ENCODE measurements at regions not wholly inside any gene's neighbourhood (a gene's known extent, or its start where the extent isn't known, plus 50 kb on each side); places are given as distances from the start of the nearest gene placed in this dataset.

DNA sequence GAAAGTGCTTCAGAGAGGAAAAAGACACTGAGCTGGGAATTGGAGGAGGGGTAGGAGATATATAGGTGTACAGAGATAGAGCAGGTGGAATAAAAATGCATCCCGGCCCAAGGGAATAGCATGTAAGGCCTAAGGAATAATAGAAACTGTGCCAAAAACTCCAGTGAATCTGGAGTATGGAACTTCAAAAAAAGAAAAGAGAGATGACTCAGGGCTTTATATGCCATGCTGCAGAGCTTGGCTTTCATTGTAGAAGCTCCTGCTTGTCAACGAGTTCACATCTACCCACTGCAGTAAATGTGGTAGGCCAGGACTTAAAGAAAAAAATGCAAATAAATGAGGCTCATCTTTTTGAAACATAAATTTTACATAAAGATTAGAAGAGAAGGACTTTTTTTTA, 131.8 kb downstream of the MREG start:
- no peak overlapping the region for H3K27ac ChIP-seq
- TF ChIP-seq, protein P1, sequence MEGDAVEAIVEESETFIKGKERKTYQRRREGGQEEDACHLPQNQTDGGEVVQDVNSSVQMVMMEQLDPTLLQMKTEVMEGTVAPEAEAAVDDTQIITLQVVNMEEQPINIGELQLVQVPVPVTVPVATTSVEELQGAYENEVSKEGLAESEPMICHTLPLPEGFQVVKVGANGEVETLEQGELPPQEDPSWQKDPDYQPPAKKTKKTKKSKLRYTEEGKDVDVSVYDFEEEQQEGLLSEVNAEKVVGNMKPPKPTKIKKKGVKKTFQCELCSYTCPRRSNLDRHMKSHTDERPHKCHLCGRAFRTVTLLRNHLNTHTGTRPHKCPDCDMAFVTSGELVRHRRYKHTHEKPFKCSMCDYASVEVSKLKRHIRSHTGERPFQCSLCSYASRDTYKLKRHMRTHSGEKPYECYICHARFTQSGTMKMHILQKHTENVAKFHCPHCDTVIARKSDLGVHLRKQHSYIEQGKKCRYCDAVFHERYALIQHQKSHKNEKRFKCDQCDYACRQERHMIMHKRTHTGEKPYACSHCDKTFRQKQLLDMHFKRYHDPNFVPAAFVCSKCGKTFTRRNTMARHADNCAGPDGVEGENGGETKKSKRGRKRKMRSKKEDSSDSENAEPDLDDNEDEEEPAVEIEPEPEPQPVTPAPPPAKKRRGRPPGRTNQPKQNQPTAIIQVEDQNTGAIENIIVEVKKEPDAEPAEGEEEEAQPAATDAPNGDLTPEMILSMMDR (conservative IDR thresholded peaks at IDR 0.05) = no peak

DNA sequence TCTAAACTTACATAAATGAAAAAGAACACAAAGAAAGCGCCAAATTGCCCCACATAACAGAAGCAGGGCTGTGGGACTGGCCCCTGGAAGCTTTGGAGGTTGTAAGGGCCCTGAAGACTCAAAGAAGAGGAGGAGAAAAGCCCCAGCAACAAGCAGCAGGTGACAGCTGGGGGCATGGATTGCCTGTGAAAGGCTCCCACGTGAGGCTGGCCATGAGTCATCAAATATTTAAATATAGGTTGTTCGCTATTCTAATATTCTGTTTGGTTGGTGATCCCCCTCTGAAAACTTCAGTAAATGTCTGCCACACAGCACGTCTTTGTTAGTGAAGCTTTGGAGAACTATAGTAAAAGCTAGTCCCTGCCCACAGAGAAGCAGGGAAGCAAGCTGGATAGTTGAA, 132.4 kb downstream of the MREG start:
- TF ChIP-seq, protein P1 (conservative IDR thresholded peaks at IDR 0.05) = no peak
- H3K27ac ChIP-seq = no peak overlapping the region

DNA sequence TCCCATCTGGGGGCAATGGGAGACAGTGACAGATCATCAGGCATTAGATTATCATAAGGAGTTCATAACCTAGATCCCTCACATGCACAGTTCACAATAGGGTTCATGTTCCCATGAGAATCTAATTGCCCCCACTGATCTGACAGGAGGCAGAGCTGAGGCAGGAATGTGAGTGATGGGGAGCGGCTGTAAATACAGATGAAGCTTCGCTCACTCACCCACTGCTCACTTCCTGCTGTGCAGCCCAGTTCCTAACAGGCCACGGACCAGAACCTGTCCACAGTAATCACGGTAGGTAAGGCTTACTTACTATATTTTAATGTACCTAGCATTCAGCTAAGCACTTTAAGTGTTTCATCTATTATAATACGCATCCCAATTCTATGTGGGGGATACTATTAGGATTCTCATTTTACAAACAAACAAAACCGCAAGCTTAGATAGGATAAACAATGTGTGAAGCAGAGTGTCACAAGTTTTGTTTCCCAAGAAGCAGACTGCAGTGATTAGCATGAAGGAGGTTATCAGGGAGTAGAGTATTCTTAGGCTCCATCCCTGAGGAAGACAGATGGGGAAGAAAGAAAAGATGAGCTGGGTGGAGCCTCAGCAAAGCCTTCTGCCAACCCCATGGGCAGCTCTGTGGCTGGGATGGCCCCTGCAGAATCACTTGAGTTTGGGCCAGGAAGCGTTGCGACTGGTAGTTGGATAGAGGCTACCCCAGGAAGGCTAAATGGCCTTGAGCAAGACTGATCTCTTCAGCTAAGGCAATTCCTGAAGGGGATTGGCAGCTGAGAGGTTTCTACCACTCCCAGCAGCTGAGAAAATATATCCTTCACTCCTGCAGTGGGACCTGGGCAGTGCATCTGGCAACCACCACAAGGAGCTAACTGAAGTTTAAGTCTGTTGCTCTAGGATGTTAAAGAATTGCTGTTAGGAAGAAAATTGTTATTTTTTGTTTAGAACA, 133.1 kb downstream of the MREG start:
- H3K27ac ChIP-seq = no peak overlapping the region
- TF ChIP-seq, protein P1 (conservative IDR thresholded peaks at IDR 0.05) = no peak

DNA sequence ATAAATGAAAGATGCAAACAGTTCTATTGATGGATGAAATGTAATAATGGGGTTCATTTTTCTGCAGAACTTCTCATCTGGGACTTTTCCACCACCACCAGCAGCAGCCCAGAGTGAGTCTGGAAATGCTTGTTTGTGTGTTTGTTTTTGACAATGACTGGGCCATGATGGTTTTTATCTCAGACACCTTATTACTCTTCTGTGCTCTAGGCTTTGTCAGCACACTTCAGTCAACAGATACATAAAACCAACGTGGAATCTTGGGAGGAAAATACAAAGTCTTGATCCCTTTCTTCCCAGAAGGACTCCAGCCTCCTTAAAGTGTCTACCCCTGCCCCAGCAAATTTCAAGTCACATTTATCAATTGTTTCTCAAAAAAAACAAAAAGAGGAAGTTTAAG, 134.0 kb downstream of the MREG start:
- no peak overlapping the region for H3K27ac ChIP-seq
- TF ChIP-seq, protein P1 (conservative IDR thresholded peaks at IDR 0.05) = no peak

GRCh38 chr2:215878476-215879063, 134.8 kb downstream of the MREG start:
- TF ChIP-seq, protein P1 (conservative IDR thresholded peaks at IDR 0.05) = no peak
- no peak overlapping the region for H3K27ac ChIP-seq

- no peak overlapping the region for H3K27ac ChIP-seq
- TF ChIP-seq, protein P1 (conservative IDR thresholded peaks at IDR 0.05) = no peak
Observed at GRCh38 chr2:215876937-215877238, 136.5 kb downstream of the MREG start.

GRCh38 chr2:215876139-215876936, 137.0 kb downstream of the MREG start:
- no peak overlapping the region for H3K27ac ChIP-seq
- TF ChIP-seq, protein P1 (conservative IDR thresholded peaks at IDR 0.05) = no peak

All from VCaP (cell line).